CD4-positive, alpha-beta T cell (primary cell): ENCODE measurements at regions not wholly inside any gene's neighbourhood (a gene's known extent, or its start where the extent isn't known, plus 50 kb on each side); places are given as distances from the start of the nearest gene placed in this dataset.

Source experiments
- ATAC-seq: fragments of 200-7000 bp; cut with Tn5 transposase; one replicate; pipeline ENCODE4 v1.10.0; 2022; ENCODE audit warnings: mild to moderate bottlenecking; ENCODE audit not compliant: poor library complexity
- CTCF ChIA-PET: fragments of 350-600 bp; sonication (Branson Sonifier 250); formaldehyde crosslinking; loops from one replicate; lab custom pipeline; 2021; ENCODE audit warnings: antibody characterized with exemption, inconsistent platforms; lab: Charles Lee
- POLR2A ChIA-PET: fragments of 350-600 bp; sonication (Branson Sonifier 250); formaldehyde crosslinking; loops from one replicate; lab custom pipeline; 2021; ENCODE audit warnings: antibody characterized with exemption, inconsistent platforms; lab: Charles Lee
- DNase-seq, 14 experiments: peaks; one replicate each; pipeline ENCODE4 v3.0.0-alpha.2; 2013 to 2020; ENCODE audit warnings: mixed read lengths in 2 of 14
- H3K27ac ChIP-seq, 2 donors: one replicate each; pipeline versions ENCODE4 v1.5.1 to v1.7.0; 2013; ENCODE audit warnings: low read length in 2 of 2, low read depth in 1 of 2, mild to moderate bottlenecking in 1 of 2
- H3K27me3 ChIP-seq, 2 experiments: 1 replicate in 1 of 2; 2 replicates in 1 of 2; pipeline versions ENCODE4 v1.6.1 to v1.7.0; 2013; ENCODE audit warnings: low read length in 2 of 2, control low read depth in 1 of 2, mild to moderate bottlenecking in 1 of 2, moderate library complexity in 1 of 2; ENCODE audit not compliant: insufficient read depth in 2 of 2, control insufficient read depth in 1 of 2
- H3K36me3 ChIP-seq: one replicate; pipeline ENCODE4 v1.6.1; 2013; ENCODE audit warnings: low read length, control low read depth; ENCODE audit not compliant: insufficient read depth
- H3K4me1 ChIP-seq: one replicate; pipeline ENCODE4 v1.6.1; 2013; ENCODE audit warnings: low read length, control low read depth; ENCODE audit not compliant: insufficient read depth
- H3K4me3 ChIP-seq: one replicate; pipeline ENCODE4 v1.5.1; 2013; ENCODE audit warnings: mild to moderate bottlenecking, low read length, moderate library complexity
- H3K9me3 ChIP-seq, 2 experiments: 1 replicate in 1 of 2; 2 replicates in 1 of 2; pipeline versions ENCODE4 v1.6.1 to v1.7.0; 2013; ENCODE audit warnings: low read length in 2 of 2, mild to moderate bottlenecking in 2 of 2, control low read depth in 1 of 2, moderate library complexity in 1 of 2; ENCODE audit not compliant: control insufficient read depth in 1 of 2, insufficient read depth in 1 of 2
- H3K27ac Mint-ChIP-seq: one replicate; pipeline ENCODE4 v1.8.0; 2020; ENCODE audit warnings: mixed read lengths
- H3K27me3 Mint-ChIP-seq: one replicate; pipeline ENCODE4 v1.8.0; 2021; ENCODE audit warnings: mixed read lengths
- H3K36me3 Mint-ChIP-seq: one replicate; pipeline ENCODE4 v1.8.0; 2021; ENCODE audit warnings: low read depth, mixed read lengths
- H3K4me1 Mint-ChIP-seq: one replicate; pipeline ENCODE4 v1.8.0; 2021; ENCODE audit warnings: low read depth, mixed read lengths
- H3K4me3 Mint-ChIP-seq: one replicate; pipeline ENCODE4 v1.8.0; 2020; ENCODE audit warnings: mild to moderate bottlenecking, mixed read lengths
- H3K9me3 Mint-ChIP-seq: one replicate; pipeline ENCODE4 v1.8.0; 2020; ENCODE audit warnings: mixed read lengths
- CTCF ChIP-seq: fragments of 200-600 bp; IDR thresholded peaks from one replicate; pipeline ENCODE4 v1.8.0; 2022; ENCODE audit warnings: antibody characterized with exemption, mild to moderate bottlenecking
- intact Hi-C, 2 experiments: fragments of 100-400 bp; cut with DNase I in 1 of 2; cut with micrococcal nuclease in 1 of 2; formaldehyde crosslinking; loops; one replicate each; pipeline versions ENCODE4 v1.15.1 to v1.9.0; 2023 to 2025; cut with DNase I, micrococcal nuclease

GRCh38 chr4:96240041-96240440 lies 400.1 kb downstream of the PDHA2 start:
- Histone ChIP-seq H3K36me3 (no peaks in the 10 kb centered on the region), H3K27ac (no peak overlapping the region), H3K9me3 (peaks cover 0 to 4% of the 10 kb centered on the region in 2 experiments), H3K4me1 (no peaks in the 10 kb centered on the region), H3K27me3 (no peaks in the 10 kb centered on the region), H3K4me3 (no peak overlapping the region)
- Mint-ChIP-seq H3K27ac (no peak overlapping the region), H3K4me1 (no peaks in the 10 kb centered on the region), H3K36me3 (no peaks in the 10 kb centered on the region), H3K4me3 (no peak overlapping the region), H3K9me3 (peaks cover 4% of the 10 kb centered on the region), H3K27me3 (no peaks in the 10 kb centered on the region)
- DNase-seq (no peak), ATAC-seq (no peak)
- ChIA-PET CTCF (no interaction called here), POLR2A (no interaction called here)
- intact Hi-C loops: no loop called here
- no peak for TF ChIP-seq CTCF

DNA sequence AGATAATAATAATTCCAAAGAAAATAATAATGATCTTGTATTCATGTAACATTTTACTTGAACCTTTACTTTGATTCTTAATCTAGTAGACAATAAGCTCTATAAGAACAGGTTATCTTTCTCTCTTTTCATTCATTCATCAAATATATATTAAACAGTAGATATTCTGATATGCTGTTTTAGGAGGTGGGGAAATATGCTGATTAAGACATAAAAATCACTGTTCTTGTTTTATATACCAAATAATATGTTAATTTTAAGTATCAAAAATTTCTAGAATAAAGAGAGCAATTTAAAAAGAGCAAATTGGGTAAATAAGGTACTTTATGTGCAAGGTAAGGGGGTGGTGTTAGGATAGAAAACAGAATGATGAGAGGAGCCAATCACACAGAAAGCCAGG lies 401.9 kb downstream of the PDHA2 start:
- no peak overlapping the region for H3K27ac Mint-ChIP-seq
- DNase-seq (no peak), ATAC-seq (no peak)
- H3K4me3 ChIP-seq: no peak overlapping the region
- ChIA-PET CTCF (no interaction called here), POLR2A (no interaction called here)
- peaks cover 0 to 4% of the 10 kb centered on the region in 2 experiments for H3K9me3 ChIP-seq
- no peaks in the 10 kb centered on the region for H3K4me1 Mint-ChIP-seq
- no peaks in the 10 kb centered on the region for H3K36me3 ChIP-seq
- no peaks in the 10 kb centered on the region for H3K27me3 ChIP-seq
- TF ChIP-seq CTCF: no peak
- H3K27me3 Mint-ChIP-seq: no peaks in the 10 kb centered on the region
- H3K4me3 Mint-ChIP-seq: no peak overlapping the region
- H3K27ac ChIP-seq: no peak overlapping the region
- peaks cover 7% of the 10 kb centered on the region for H3K9me3 Mint-ChIP-seq
- no peaks in the 10 kb centered on the region for H3K36me3 Mint-ChIP-seq
- H3K4me1 ChIP-seq: no peaks in the 10 kb centered on the region
- intact Hi-C loops: no loop called here

GRCh38 chr4:96247096-96247495 lies 407.2 kb downstream of the PDHA2 start:
- no peak for TF ChIP-seq CTCF

More at GRCh38 chr4:96247096-96247495, 407.2 kb downstream of the PDHA2 start:
- no peak for ATAC-seq
- no peaks in the 10 kb centered on the region for H3K4me1 Mint-ChIP-seq
- peaks cover 4% of the 10 kb centered on the region for H3K9me3 Mint-ChIP-seq
- intact Hi-C loops: no loop called here
- POLR2A ChIA-PET: no interaction called here
- H3K27me3 Mint-ChIP-seq: no peaks in the 10 kb centered on the region
- no peaks in the 10 kb centered on the region for H3K36me3 Mint-ChIP-seq
- no peak overlapping the region for H3K27ac Mint-ChIP-seq
- H3K4me1 ChIP-seq: no peaks in the 10 kb centered on the region
- no peaks in the 10 kb centered on the region for H3K27me3 ChIP-seq
- no peak for DNase-seq
- CTCF ChIA-PET: no interaction called here
- H3K4me3 ChIP-seq: no peak overlapping the region
- H3K36me3 ChIP-seq: no peaks in the 10 kb centered on the region
- no peaks in the 10 kb centered on the region for H3K9me3 ChIP-seq
- no peak overlapping the region for H3K27ac ChIP-seq
- no peak overlapping the region for H3K4me3 Mint-ChIP-seq
